GM12875 (cell line): ENCODE measurements at regions not wholly inside any gene's neighbourhood (a gene's known extent, or its start where the extent isn't known, plus 50 kb on each side); places are given as distances from the start of the nearest gene placed in this dataset.

ENCODE experiments used
- H3K4me3 ChIP-seq: one replicate; pipeline ENCODE4 v1.5.1; 2011; ENCODE audit warnings: low read depth, low read length, control low read depth
- TF ChIP-seq, protein P1 (sequence below): IDR thresholded peaks from 2 replicates; pipeline ENCODE4 v1.5.1; 2011; ENCODE audit warnings: low read depth, mild to moderate bottlenecking, control low read depth, inconsistent platforms, low read length, moderate library complexity, borderline replicate concordance; ENCODE audit not compliant: insufficient read depth

DNA sequence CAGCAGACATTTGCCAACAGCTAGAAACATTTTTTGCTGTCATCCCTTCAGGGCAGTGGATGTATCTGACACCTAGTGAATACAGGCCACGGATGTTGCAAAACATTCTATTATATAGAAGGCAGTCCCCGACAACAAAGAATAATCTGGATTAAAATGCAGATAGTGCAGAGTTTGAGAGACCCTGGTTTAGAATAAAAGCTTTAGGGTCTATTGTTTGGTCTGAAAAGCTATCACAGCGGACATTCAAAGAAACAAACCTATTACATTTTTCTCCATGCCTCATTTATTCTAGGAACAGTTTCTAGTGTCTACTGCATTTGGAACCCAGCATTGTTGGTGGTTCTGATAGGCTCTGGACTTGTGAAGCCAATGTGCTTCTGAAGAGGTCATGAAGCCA, 316.3 kb downstream of the TGFB2 start:
- TF ChIP-seq, protein P1, sequence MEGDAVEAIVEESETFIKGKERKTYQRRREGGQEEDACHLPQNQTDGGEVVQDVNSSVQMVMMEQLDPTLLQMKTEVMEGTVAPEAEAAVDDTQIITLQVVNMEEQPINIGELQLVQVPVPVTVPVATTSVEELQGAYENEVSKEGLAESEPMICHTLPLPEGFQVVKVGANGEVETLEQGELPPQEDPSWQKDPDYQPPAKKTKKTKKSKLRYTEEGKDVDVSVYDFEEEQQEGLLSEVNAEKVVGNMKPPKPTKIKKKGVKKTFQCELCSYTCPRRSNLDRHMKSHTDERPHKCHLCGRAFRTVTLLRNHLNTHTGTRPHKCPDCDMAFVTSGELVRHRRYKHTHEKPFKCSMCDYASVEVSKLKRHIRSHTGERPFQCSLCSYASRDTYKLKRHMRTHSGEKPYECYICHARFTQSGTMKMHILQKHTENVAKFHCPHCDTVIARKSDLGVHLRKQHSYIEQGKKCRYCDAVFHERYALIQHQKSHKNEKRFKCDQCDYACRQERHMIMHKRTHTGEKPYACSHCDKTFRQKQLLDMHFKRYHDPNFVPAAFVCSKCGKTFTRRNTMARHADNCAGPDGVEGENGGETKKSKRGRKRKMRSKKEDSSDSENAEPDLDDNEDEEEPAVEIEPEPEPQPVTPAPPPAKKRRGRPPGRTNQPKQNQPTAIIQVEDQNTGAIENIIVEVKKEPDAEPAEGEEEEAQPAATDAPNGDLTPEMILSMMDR, result no peak

DNA sequence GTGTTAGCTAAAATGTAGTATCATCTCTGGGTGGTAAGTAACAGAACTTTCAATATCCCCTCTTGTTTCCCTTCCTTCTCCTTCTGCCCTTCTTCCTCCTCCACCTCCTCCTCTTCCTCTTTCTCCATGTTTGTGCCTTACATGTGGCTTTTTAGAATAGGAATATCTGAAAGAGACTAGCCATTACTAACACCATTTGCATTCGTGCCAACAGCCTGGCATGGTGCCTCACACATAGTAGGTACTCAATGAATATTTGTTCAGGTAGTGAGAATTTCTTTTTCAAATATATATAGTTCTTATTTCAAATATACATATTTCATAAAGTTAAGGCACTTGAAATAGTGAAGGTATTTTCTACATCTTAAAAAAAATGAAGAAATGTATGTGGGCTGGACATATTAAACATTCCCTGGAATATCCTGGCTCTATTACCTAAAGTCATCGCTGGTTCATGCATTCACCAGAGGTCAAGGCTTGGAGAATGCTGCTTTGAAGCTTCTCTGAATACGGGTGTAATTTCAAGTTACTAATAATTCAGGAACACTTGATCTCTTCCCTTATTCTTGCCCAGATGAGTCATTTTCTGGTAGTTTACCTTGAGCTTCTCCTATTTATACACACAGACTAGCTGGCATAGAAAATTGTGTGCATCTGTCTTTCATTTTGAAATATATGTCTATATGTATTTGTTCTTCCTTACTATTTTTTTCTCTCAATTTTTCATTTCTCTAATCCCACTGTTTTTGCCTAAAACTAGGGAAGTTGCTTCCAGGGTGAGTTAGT, 319.4 kb downstream of the TGFB2 start:
- TF ChIP-seq, protein P1, result no peak

More for the DNA sequence above, 316.3 kb downstream of the TGFB2 start:
- H3K4me3 ChIP-seq, result no peak overlapping the region

DNA sequence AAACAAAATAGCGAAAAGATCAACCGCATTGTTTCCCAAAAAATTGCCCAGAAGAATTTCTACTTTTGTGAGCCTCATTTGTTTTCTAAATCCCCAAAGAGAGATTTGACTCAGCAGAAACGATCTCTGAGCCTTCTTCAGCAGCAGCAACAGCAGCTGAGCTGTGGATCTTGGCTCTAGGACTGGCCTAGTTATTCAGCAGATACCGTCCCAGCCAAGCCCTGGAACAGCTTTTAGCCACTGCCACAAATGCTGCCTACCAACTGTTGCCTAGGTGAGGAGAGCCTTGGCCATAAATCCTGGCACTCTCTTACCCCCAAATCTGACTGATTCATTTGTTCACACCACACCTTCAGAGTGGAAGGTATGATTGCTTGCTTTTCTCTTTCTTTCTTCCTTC, 320.1 kb downstream of the TGFB2 start:
- no peak overlapping the region for H3K4me3 ChIP-seq
- TF ChIP-seq, protein P1, result no peak

More for the DNA sequence above, 319.4 kb downstream of the TGFB2 start:
- no peak overlapping the region for H3K4me3 ChIP-seq

DNA sequence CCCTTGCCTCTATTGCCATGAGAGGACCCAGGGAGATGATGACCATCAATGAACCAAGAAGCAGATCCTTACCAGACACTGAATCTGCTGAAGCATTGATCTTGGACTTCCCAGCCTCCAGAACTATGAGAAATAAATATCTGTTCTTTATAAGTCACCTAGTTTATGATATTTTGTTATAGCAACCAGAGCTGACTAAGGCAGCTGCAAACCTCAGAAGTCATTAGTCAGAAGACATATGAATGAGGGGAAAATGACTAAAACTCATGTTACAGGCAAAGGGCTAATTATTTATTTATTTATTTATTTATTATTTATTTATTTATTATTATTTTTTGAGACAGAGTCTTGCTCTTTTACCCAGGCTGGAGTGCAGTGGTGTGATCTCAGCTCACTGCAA, 321.1 kb downstream of the TGFB2 start:
- TF ChIP-seq, protein P1, result no peak
- no peak overlapping the region for H3K4me3 ChIP-seq

DNA sequence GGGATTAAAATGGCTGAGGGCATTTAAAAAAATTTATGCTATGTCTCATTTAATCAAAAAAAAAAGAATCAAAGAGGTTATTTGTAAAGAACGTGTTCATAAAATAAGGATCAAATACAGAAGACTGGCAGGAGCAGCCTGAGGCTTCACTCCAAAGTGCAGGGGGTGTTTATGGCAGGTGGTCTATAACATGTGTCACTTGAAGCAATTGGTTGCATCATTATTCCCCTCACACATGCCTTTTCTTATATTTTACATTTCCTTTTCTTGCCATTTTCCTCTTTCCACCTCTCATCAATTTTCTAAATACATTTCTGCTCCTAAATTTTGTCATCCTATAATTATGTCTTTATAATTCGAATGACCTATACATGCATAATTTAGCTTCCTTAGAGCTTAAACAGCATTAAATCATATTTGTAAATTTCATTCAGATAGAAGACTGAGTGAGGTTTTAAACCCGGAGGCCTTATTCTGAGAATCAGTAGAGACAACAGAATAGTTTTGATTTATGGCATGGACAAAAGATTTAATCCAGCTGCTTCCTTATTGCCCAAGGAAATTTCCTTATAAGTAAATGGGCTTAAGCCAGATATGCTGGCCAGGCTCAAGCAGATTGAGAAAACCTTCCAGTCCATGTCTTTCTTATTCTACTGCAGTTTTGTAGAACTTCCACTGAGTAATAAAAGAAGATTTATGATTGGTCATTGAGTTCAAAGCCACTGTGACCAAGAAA, 322.8 kb downstream of the TGFB2 start:
- TF ChIP-seq, protein P1, result no peak
- H3K4me3 ChIP-seq, result no peak overlapping the region

DNA sequence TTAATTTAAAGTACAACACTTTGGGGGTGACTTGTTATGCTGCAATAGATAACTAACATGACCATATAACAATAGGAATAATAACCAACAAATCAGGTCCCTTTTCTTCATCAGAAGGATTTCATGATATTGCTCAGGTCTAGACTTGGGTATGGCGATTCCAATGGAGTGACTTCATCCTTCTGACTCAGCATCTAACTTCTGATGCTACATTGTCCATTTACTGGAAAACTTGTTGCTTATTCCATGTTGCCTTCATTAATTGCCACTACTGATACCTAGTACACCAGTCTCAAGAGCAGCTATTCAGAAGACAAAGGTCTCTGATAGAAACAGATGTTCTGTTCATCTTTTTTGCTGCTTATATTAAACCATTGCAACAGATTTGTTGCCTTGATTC, 324.3 kb downstream of the TGFB2 start:
- TF ChIP-seq, protein P1, result no peak
- H3K4me3 ChIP-seq, result no peak overlapping the region

DNA sequence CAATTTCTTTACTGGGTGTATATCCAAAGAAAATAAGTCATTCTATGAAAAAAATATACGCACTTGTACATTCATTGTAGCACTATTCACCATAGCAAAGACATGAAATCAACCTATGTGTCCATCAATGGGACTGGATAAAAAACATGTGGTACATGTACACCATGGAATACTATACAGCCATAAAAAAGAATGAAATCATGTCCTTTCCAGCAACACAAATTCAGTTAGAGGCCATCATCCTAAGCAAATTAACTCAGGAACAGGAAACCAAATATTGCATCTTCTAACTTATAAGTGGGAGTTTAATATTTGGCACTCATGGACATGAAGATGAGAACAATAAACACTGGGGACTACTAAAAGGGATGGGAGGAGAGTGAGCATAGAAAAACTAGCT, 325.7 kb downstream of the TGFB2 start:
- H3K4me3 ChIP-seq, result no peak overlapping the region

More for the DNA sequence above, 325.7 kb downstream of the TGFB2 start:
- TF ChIP-seq, protein P1, result no peak
